Pancreas (tissue), 10 donors: ENCODE measurements at regions not wholly inside any gene's neighbourhood (a gene's known extent, or its start where the extent isn't known, plus 50 kb on each side); places are given as distances from the start of the nearest gene placed in this dataset.

Experiments used
- ATAC-seq, 4 donors: fragments of 200-7000 bp; cut with Tn5 transposase; one replicate each; pipeline versions ENCODE4 v1.8.0 to v1.9.1; 2020; ENCODE audit warnings: mild to moderate bottlenecking in 4 of 4, moderate library complexity in 4 of 4
- DNase-seq, 6 donors: peaks; one replicate each; pipeline ENCODE4 v3.0.0-alpha.2; 2020
- FAIRE-seq: peaks from 2 replicates; lab custom pipeline; 2012; peaks lifted over from hg19 to GRCh38; lab: Jason Lieb, UNC
- H3K27ac ChIP-seq, 4 donors: fragments of 200-600 bp; sonication (generic); 1 replicate in 3 of 4; 2 replicates in 1 of 4; pipeline versions ENCODE4 v1.5.0 to v1.8.0; 2020
- H3K27me3 ChIP-seq, 4 donors: fragments of 200-600 bp; one replicate each; pipeline ENCODE4 v1.8.0; 2021
- H3K36me3 ChIP-seq, 3 donors: fragments of 200-600 bp; sonication (generic) in 1 of 3; one replicate each; pipeline versions ENCODE4 v1.5.0 to v1.8.0; 2020 to 2021
- H3K4me1 ChIP-seq, 3 donors: fragments of 200-600 bp; one replicate each; pipeline ENCODE4 v1.8.0; 2021
- H3K4me3 ChIP-seq, 4 donors: fragments of 200-600 bp; sonication (generic) in 2 of 4; one replicate each; pipeline versions ENCODE4 v1.5.0 to v1.8.0; 2020 to 2021
- H3K9me3 ChIP-seq, 4 donors: fragments of 200-600 bp; one replicate each; pipeline ENCODE4 v1.8.0; 2021
- WGBS, 2 donors: extraction: QIAGEN DNeasy Blood & Tissue Kit; methylation state at CpG; one replicate each; pipeline ENCODE4 v1.1.7; 2013; 5-methylcytosine and 5-hydroxymethylcytosine counted together
- intact Hi-C, 3 donors: fragments of 100-400 bp; cut with DNase I; formaldehyde crosslinking; loops; one replicate each; pipeline versions ENCODE4 v1.11.1 to v1.14.2; 2022
- TF ChIP-seq, protein P1 (sequence below), 4 donors: fragments of 200-600 bp; sonication (generic) in 3 of 4; IDR thresholded peaks; one replicate each; pipeline versions ENCODE4 v1.5.0 to v1.8.0; 2021; ENCODE audit warnings: antibody characterized with exemption in 4 of 4
- donor health status: healthy with polysubstance abuse.
- donor health status: DM: no; HTN: no; CAD: no; lungs with moderate emphysema.
- donor health status: DM: no; HTN: no; CAD: no.
- donor health status: control.
- donor health status: control.
- donor health status: Bipolar disorder and iron deficiency.
- donor health status: DM: yes; HTN: yes; CAD: no.
- donor health status: DM: no; HTN: no; CAD: no.
- donor health status: DM: no; HTN: no; CAD: no.
- donor health status: DM: yes; HTN: yes; CAD: no.

DNA sequence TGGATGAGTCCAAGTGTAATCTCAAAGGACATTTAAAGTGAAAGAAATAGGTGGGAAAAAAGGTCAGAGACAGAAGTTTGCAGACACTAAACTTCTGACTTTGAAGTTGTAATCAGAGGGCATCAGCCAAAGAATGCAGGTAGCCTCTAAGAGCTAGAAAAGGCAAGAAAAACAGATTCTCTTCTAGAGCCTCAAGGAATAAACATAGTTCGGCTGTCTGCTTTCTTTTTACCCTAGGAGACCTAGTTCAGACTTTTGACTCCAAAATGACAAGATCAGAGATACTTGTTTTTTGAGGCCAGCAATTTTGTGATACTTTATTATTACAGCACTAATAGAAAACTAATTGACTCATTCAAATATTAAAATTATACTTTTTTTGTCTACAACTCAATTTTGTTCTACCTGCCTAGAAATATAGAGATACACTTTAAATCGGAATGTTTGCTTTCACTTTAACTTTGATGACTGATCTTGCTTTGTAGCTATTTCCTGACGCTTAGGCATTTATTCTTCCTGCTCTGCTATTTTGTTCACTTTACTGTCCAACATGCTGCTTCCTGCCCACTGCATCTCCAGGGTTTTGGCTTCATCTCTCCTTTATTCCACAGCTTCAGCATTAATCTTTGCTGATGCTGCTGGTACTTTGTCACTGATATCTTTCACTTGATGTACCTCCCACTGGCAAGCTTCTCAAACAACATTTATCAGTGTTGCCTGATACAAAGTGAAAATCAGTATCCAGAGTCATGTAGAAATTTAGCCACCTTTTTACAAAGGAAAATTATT is 272.5 kb downstream of the DSEL start:
- no peak for DNase-seq
- no peaks in the 10 kb centered on the region for H3K36me3 ChIP-seq
- peaks cover 0 to 4% (median 0%) of the 10 kb centered on the region in 3 donors for H3K4me1 ChIP-seq
- no peaks in the 10 kb centered on the region for H3K27me3 ChIP-seq
- no peak for ATAC-seq
- FAIRE-seq = no peak
- no peak overlapping the region for H3K27ac ChIP-seq
- H3K9me3 ChIP-seq = no peaks in the 10 kb centered on the region
- 19 to 42% methylated on average over 3 of the region's 3 CpGs for WGBS, 2 donors
- intact Hi-C loops = no loop called here
- no peak overlapping the region for H3K4me3 ChIP-seq
- TF ChIP-seq, protein P1, sequence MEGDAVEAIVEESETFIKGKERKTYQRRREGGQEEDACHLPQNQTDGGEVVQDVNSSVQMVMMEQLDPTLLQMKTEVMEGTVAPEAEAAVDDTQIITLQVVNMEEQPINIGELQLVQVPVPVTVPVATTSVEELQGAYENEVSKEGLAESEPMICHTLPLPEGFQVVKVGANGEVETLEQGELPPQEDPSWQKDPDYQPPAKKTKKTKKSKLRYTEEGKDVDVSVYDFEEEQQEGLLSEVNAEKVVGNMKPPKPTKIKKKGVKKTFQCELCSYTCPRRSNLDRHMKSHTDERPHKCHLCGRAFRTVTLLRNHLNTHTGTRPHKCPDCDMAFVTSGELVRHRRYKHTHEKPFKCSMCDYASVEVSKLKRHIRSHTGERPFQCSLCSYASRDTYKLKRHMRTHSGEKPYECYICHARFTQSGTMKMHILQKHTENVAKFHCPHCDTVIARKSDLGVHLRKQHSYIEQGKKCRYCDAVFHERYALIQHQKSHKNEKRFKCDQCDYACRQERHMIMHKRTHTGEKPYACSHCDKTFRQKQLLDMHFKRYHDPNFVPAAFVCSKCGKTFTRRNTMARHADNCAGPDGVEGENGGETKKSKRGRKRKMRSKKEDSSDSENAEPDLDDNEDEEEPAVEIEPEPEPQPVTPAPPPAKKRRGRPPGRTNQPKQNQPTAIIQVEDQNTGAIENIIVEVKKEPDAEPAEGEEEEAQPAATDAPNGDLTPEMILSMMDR (IDR thresholded peaks at IDR 0.05) = no peak

DNA sequence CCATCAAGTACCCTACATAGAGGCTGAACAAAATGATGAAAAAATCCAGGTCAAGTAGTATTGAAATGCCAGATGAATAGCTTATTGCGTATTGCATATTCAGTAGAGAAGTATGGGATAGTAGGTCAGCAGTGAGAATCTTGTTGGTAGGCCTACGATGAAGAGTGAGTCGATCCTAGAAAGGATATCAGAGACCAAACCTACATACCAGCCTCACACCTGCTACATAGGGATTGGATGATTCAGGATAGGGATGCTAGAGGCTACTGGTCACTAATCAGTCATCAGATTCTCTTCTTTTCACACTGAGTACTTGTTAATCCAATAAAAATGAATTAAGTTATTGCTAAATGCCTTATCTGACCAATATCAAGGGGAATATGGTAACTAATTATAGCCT is 274.5 kb downstream of the DSEL start:
- FAIRE-seq (no peak), ATAC-seq (no peak), DNase-seq (no peak)
- Histone ChIP-seq H3K36me3 (no peaks in the 10 kb centered on the region), H3K4me3 (no peak overlapping the region), H3K27ac (no peak overlapping the region), H3K9me3 (no peaks in the 10 kb centered on the region), H3K27me3 (no peaks in the 10 kb centered on the region), H3K4me1 (peaks cover 0 to 4% (median 0%) of the 10 kb centered on the region in 3 donors)
- intact Hi-C loops = no loop called here
- TF ChIP-seq, protein P1 (IDR thresholded peaks at IDR 0.05) = no peak
- 74 to 84% methylated on average over 3 of the region's 3 CpGs for WGBS, 2 donors

DNA sequence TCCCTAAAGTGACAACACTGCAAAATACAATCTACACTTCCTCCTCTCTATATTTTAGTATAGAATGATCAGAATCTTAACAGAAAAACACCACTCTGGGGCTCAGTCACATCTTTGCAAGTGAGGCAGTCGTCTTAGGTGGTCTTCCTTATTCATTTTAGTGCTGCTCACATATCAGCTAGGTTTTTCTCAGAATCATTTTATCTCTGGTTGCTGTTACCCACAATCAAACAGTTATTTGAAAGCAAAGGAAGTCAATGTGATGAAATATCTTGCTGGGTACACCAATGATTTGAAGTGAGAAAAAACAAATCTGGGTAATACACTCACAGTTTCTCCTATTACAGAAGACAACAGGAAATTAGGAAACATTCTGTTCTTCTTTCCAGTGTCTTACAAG is 275.2 kb downstream of the DSEL start:
- Histone ChIP-seq H3K27ac (no peak overlapping the region), H3K4me1 (peaks cover 0 to 4% (median 0%) of the 10 kb centered on the region in 3 donors), H3K9me3 (no peaks in the 10 kb centered on the region), H3K27me3 (no peaks in the 10 kb centered on the region), H3K4me3 (no peak overlapping the region), H3K36me3 (no peaks in the 10 kb centered on the region)
- no peak for DNase-seq
- TF ChIP-seq, protein P1 (IDR thresholded peaks at IDR 0.05) = no peak
- WGBS, 2 donors = 44 to 48% methylated on average over 1 of the region's 1 CpG
- intact Hi-C loops = no loop called here
- FAIRE-seq = no peak
- no peak for ATAC-seq

DNA sequence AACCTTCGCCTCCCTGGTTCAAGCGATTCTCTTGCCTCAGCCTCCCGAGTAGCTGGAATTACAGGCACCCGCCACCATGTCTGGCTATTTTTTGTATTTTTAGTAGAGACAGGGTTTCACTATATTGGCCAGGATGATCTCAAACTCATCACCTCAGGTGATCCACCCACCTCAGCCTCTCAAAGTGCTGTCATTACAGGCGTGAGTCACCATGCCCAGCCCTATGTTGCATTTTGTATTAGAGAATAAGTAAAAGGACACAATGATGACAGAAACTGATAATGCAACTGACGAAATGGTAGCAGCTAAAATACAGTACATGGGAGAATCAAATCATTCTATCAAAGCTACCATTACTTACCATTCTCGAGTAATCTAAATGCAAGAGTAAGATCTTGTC is 276.7 kb downstream of the DSEL start:
- Histone ChIP-seq H3K36me3 (no peaks in the 10 kb centered on the region), H3K27me3 (no peaks in the 10 kb centered on the region), H3K27ac (no peak overlapping the region), H3K4me3 (no peak overlapping the region), H3K4me1 (peaks cover 0 to 4% (median 0%) of the 10 kb centered on the region in 3 donors), H3K9me3 (no peaks in the 10 kb centered on the region)
- no peak for ATAC-seq
- no peak for FAIRE-seq
- TF ChIP-seq, protein P1 (IDR thresholded peaks at IDR 0.05) = no peak
- intact Hi-C loops = no loop called here
- WGBS, 2 donors = 64 to 78% methylated on average over 7 of the region's 7 CpGs
- DNase-seq = no peak

DNA sequence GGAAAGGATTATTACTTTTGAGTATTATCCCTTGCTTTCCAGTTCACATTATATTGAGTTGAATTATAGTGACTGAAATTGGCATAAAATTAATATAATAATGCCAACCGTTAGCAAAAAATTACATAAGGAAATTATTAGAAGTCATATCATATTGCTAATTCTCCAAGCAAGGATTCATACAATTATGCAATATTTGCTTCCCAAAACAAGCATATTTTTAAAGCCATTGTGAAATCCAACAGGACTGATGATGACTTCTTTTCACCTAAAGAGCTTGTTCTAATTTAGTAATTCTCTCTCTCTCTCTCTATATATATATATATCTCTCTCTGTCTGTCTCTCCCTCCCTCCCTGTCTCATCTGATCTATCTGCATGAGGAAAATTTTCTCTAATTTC is 283.5 kb downstream of the DSEL start:
- Histone ChIP-seq H3K27me3 (no peaks in the 10 kb centered on the region), H3K4me1 (no peaks in the 10 kb centered on the region), H3K9me3 (no peaks in the 10 kb centered on the region), H3K36me3 (no peaks in the 10 kb centered on the region), H3K27ac (no peak overlapping the region), H3K4me3 (no peak overlapping the region)
- ATAC-seq (no peak), DNase-seq (no peak), FAIRE-seq (no peak)
- intact Hi-C loops = no loop called here
- WGBS, 2 donors = 50 to 62% methylated on average over 1 of the region's 1 CpG
- TF ChIP-seq, protein P1 (IDR thresholded peaks at IDR 0.05) = no peak
